H1 (cell line): ENCODE measurements at regions not wholly inside any gene's neighbourhood (a gene's known extent, or its start where the extent isn't known, plus 50 kb on each side); places are given as distances from the start of the nearest gene placed in this dataset.

Experiments
- CTCF ChIA-PET: fragments of 300-600 bp; sonication (Branson Sonifier 250); formaldehyde crosslinking; loops from one replicate; lab custom pipeline; 2021; ENCODE audit not compliant: partially characterized antibody; lab: Charles Lee
- POLR2A ChIA-PET: fragments of 300-600 bp; sonication (Branson Sonifier 250); formaldehyde crosslinking; loops from one replicate; lab custom pipeline; 2021; ENCODE audit warnings: inconsistent platforms; ENCODE audit not compliant: partially characterized antibody; lab: Charles Lee
- DNase-seq, 2 experiments: peaks; one replicate each; pipeline versions ENCODE4 v3.0.0 to v3.0.0-alpha.2; 2010 to 2022; ENCODE audit warnings: low spot score in 2 of 2, low read depth in 1 of 2, mixed read lengths in 1 of 2
- FAIRE-seq: peaks from 2 replicates; lab custom pipeline; 2011; peaks lifted over from hg19 to GRCh38; lab: Jason Lieb, UNC
- H2AFZ ChIP-seq: 2 replicates; pipeline ENCODE4 v1.8.1; 2012; ENCODE audit warnings: low read length, inconsistent platforms
- H2AK5ac ChIP-seq: 2 replicates; pipeline ENCODE4 v1.6.1; 2013; ENCODE audit warnings: low read depth, low read length
- H2BK120ac ChIP-seq: replicated peaks from 2 replicates; pipeline ENCODE3; 2013; ENCODE audit warnings: low read depth, low read length, inconsistent platforms
- H2BK12ac ChIP-seq: 2 replicates; pipeline ENCODE4 v1.6.1; 2013; ENCODE audit warnings: low read depth, low read length
- H2BK15ac ChIP-seq: 2 replicates; pipeline ENCODE4 v1.6.1; 2013; ENCODE audit warnings: low read length
- H2BK20ac ChIP-seq: 2 replicates; pipeline ENCODE4 v1.6.1; 2013; ENCODE audit warnings: low read length
- H2BK5ac ChIP-seq: 2 replicates; pipeline ENCODE4 v1.6.1; 2013; ENCODE audit warnings: low read depth, low read length
- H3K14ac ChIP-seq: 2 replicates; pipeline ENCODE4 v1.6.1; 2013; ENCODE audit warnings: inconsistent platforms; ENCODE audit not compliant: insufficient read length
- H3K18ac ChIP-seq: 2 replicates; pipeline ENCODE4 v1.6.1; 2013; ENCODE audit warnings: low read length; ENCODE audit errors: extremely low read depth
- H3K23ac ChIP-seq: 2 replicates; pipeline ENCODE4 v1.6.1; 2013; ENCODE audit warnings: inconsistent platforms; ENCODE audit not compliant: insufficient read length
- H3K23me2 ChIP-seq: 2 replicates; pipeline ENCODE4 v1.6.1; 2013; ENCODE audit warnings: low read depth, low read length
- H3K27ac ChIP-seq: 2 replicates; pipeline ENCODE4 v1.6.1; 2011; ENCODE audit warnings: low read depth, low read length, inconsistent platforms
- H3K27me3 ChIP-seq, 4 experiments: replicated peaks in 1 of 4; 1 replicate in 1 of 4; 2 replicates in 3 of 4; pipeline versions ENCODE4 v1.6.1 to v1.8.1; 2011 to 2013; ENCODE audit warnings: low read length in 3 of 4, mild to moderate bottlenecking in 3 of 4, inconsistent platforms in 2 of 4, mixed read lengths in 2 of 4, moderate library complexity in 1 of 4; ENCODE audit not compliant: control insufficient read depth in 3 of 4, insufficient read depth in 3 of 4; ENCODE audit errors: extremely low read depth in 1 of 4
- H3K36me3 ChIP-seq, 4 experiments: 2 replicates each; pipeline versions ENCODE4 v1.6.1 to v1.8.1; 2011 to 2013; ENCODE audit warnings: mild to moderate bottlenecking in 4 of 4, low read length in 3 of 4, moderate library complexity in 2 of 4, control low read depth in 1 of 4, inconsistent platforms in 1 of 4; ENCODE audit not compliant: insufficient read depth in 4 of 4, control insufficient read depth in 2 of 4
- H3K4ac ChIP-seq: replicated peaks from 2 replicates; pipeline ENCODE3; 2013; ENCODE audit warnings: low read length, low read depth, mixed read lengths, inconsistent platforms; ENCODE audit not compliant: insufficient read length
- H3K4me1 ChIP-seq, 4 experiments: replicated peaks in 1 of 4; 1 replicate in 1 of 4; 2 replicates in 3 of 4; pipeline versions ENCODE4 v1.6.1 to v1.8.1; 2011 to 2013; ENCODE audit warnings: low read length in 3 of 4, inconsistent platforms in 2 of 4, mixed read lengths in 1 of 4; ENCODE audit not compliant: insufficient read depth in 4 of 4, control insufficient read depth in 3 of 4
- H3K4me2 ChIP-seq, 2 experiments: 2 replicates each; pipeline versions ENCODE4 v1.6.1 to v1.8.1; 2011 to 2013; ENCODE audit warnings: low read depth in 2 of 2, low read length in 2 of 2, control low read depth in 1 of 2, inconsistent platforms in 1 of 2, mild to moderate bottlenecking in 1 of 2; ENCODE audit not compliant: insufficient read depth in 1 of 2
- H3K4me3 ChIP-seq, 4 experiments: fragments of 200-600, 300-600 bp in 1 of 4; sonication (generic), shearing (Covaris generic), sonication (Bioruptor Twin) in 1 of 4; 2 replicates each; pipeline versions ENCODE4 v1.5.1 to v1.8.1; 2011 to 2016; ENCODE audit warnings: low read length in 4 of 4, low read depth in 3 of 4, control low read depth in 2 of 4, inconsistent platforms in 2 of 4, mild to moderate bottlenecking in 2 of 4, mixed read lengths in 1 of 4, moderate library complexity in 1 of 4; ENCODE audit not compliant: insufficient read depth in 2 of 4; ENCODE audit errors: extremely low read depth in 1 of 4
- H3K56ac ChIP-seq: replicated peaks from 2 replicates; pipeline ENCODE3; 2013; ENCODE audit warnings: low read depth, mild to moderate bottlenecking, mixed read lengths, low read length, inconsistent platforms; ENCODE audit not compliant: insufficient read length
- H3K79me1 ChIP-seq: 2 replicates; pipeline ENCODE4 v1.6.1; 2013; ENCODE audit warnings: low read depth, low read length, control low read depth
- H3K79me2 ChIP-seq, 2 experiments: 2 replicates each; pipeline versions ENCODE4 v1.6.1 to v1.8.1; 2012 to 2013; ENCODE audit warnings: low read length in 2 of 2, mild to moderate bottlenecking in 2 of 2, inconsistent platforms in 1 of 2; ENCODE audit not compliant: insufficient read depth in 2 of 2, control insufficient read depth in 1 of 2
- H3K9ac ChIP-seq, 4 experiments: replicated peaks in 1 of 4; 1 replicate in 1 of 4; 2 replicates in 3 of 4; pipeline versions ENCODE4 v1.6.1 to v1.8.1; 2011 to 2013; ENCODE audit warnings: low read depth in 3 of 4, low read length in 3 of 4, control low read depth in 2 of 4, mild to moderate bottlenecking in 2 of 4, moderate library complexity in 2 of 4, inconsistent platforms in 1 of 4; ENCODE audit errors: extremely low read depth in 1 of 4
- H3K9me3 ChIP-seq, 2 experiments: 2 replicates each; pipeline versions ENCODE4 v1.6.1 to v1.8.1; 2012 to 2013; ENCODE audit warnings: mild to moderate bottlenecking in 2 of 2, moderate library complexity in 2 of 2, control low read depth in 1 of 2, inconsistent platforms in 1 of 2, low read depth in 1 of 2, low read length in 1 of 2, mixed read lengths in 1 of 2; ENCODE audit not compliant: insufficient read depth in 2 of 2
- H4K20me1 ChIP-seq, 2 experiments: replicated peaks in 1 of 2; 2 replicates each; pipeline versions ENCODE3 to v1.8.1; 2011 to 2013; ENCODE audit warnings: inconsistent platforms in 2 of 2, low read length in 2 of 2, mild to moderate bottlenecking in 1 of 2; ENCODE audit not compliant: insufficient read depth in 2 of 2, control insufficient read depth in 1 of 2
- H4K5ac ChIP-seq: 2 replicates; pipeline ENCODE4 v1.6.1; 2013; ENCODE audit warnings: low read length, low read depth, mixed read lengths, inconsistent platforms; ENCODE audit not compliant: insufficient read length
- H4K8ac ChIP-seq: 2 replicates; pipeline ENCODE4 v1.8.0; 2013; ENCODE audit warnings: mild to moderate bottlenecking, moderate library complexity, low read length, inconsistent platforms; ENCODE audit not compliant: insufficient read depth; ENCODE audit errors: extremely low read depth
- H4K91ac ChIP-seq: replicated peaks from 2 replicates; pipeline ENCODE3; 2013; ENCODE audit warnings: low read length, mixed read lengths, inconsistent platforms; ENCODE audit not compliant: insufficient read length
- CHD1 ChIP-seq: IDR thresholded peaks from 2 replicates; pipeline ENCODE4 v1.6.1; 2012; ENCODE audit warnings: low read depth, low read length, improper control_type of control experiment
- HDAC2 ChIP-seq, 2 experiments: fragments of 300-600 bp in 1 of 2; sonication (generic) in 1 of 2; IDR thresholded peaks; 2 replicates each; pipeline ENCODE4 v1.6.1; 2011 to 2012; ENCODE audit warnings: low read depth in 2 of 2, low read length in 2 of 2, mild to moderate bottlenecking in 2 of 2, moderate library complexity in 2 of 2, borderline replicate concordance in 1 of 2, inconsistent platforms in 1 of 2
- HDAC6 ChIP-seq: IDR thresholded peaks from one replicate; pipeline ENCODE4 v1.7.1; 2012; ENCODE audit warnings: low read depth, mild to moderate bottlenecking, inconsistent platforms, low read length, moderate library complexity
- JUN ChIP-seq: IDR thresholded peaks from 2 replicates; pipeline ENCODE4 v1.6.1; 2011; ENCODE audit warnings: low read depth, mild to moderate bottlenecking, improper control_type of control experiment, low read length
- JUND ChIP-seq: IDR thresholded peaks from 2 replicates; pipeline ENCODE4 v1.6.1; 2011; ENCODE audit warnings: mild to moderate bottlenecking, improper control_type of control experiment, low read length
- NRF1 ChIP-seq: IDR thresholded peaks from 2 replicates; pipeline ENCODE4 v1.6.1; 2011; ENCODE audit warnings: mild to moderate bottlenecking, low read depth, low read length, improper control_type of control experiment
- POLR2AphosphoS5 ChIP-seq: IDR thresholded peaks from 2 replicates; pipeline ENCODE4 v1.6.1; 2011; ENCODE audit warnings: low read depth, low read length
- POU5F1 ChIP-seq: IDR thresholded peaks from 2 replicates; pipeline ENCODE4 v1.6.1; 2011; ENCODE audit warnings: low read depth, mild to moderate bottlenecking, low read length, moderate library complexity
- RAD21 ChIP-seq, 2 experiments: IDR thresholded peaks in 1 of 2; conservative IDR thresholded peaks in 1 of 2; 2 replicates each; pipeline ENCODE4 v1.6.1; 2011; ENCODE audit warnings: low read depth in 2 of 2, low read length in 2 of 2, improper control_type of control experiment in 1 of 2, inconsistent platforms in 1 of 2, mild to moderate bottlenecking in 1 of 2, moderate library complexity in 1 of 2
- RNF2 ChIP-seq: fragments of 200-900, 300-1000 bp; sonication (generic); IDR thresholded peaks from 2 replicates; pipeline ENCODE4 v1.7.1; 2016; ENCODE audit warnings: borderline replicate concordance, low read depth, mild to moderate bottlenecking, antibody characterized with exemption, low read length; ENCODE audit not compliant: poor library complexity, severe bottlenecking; ENCODE audit errors: missing control alignments
- SAP30 ChIP-seq: fragments of 300-600 bp; sonication (generic); IDR thresholded peaks from 2 replicates; pipeline ENCODE4 v1.7.1; 2012; ENCODE audit warnings: low read length, moderate library complexity, mild to moderate bottlenecking, inconsistent platforms; ENCODE audit not compliant: insufficient read depth, insufficient replicate concordance
- TBP ChIP-seq: IDR thresholded peaks from 2 replicates; pipeline ENCODE4 v1.6.1; 2011; ENCODE audit warnings: low read depth, low read length, improper control_type of control experiment
- TEAD4 ChIP-seq: IDR thresholded peaks from 2 replicates; pipeline ENCODE4 v1.6.1; 2012; ENCODE audit warnings: low read depth, low read length, inconsistent platforms, mixed read lengths
- WGBS, 2 experiments: shearing (Covaris generic) in 1 of 2; methylation state at CpG; one replicate each; pipeline versions ENCODE4 v1.1.6 to v1.1.7; 2013 to 2015; ENCODE audit warnings: low lambda C conversion rate in 2 of 2, mixed read lengths in 2 of 2, inconsistent platforms in 1 of 2, low coverage in 1 of 2, missing lambda C conversion rate in 1 of 2; ENCODE audit not compliant: insufficient replicate concordance in 2 of 2, insufficient coverage in 1 of 2, insufficient read length in 1 of 2; ENCODE audit errors: extremely low coverage in 1 of 2, missing lambda C conversion rate in 1 of 2; 5-methylcytosine and 5-hydroxymethylcytosine counted together

- Histone ChIP-seq H3K79me1 (no peaks in the 10 kb centered on the region), H3K36me3 (no peaks in the 10 kb centered on the region), H3K9ac (no peak overlapping the region), H2BK12ac (no peak overlapping the region), H4K8ac (no peak overlapping the region), H2AFZ (no peak overlapping the region), H4K5ac (no peak overlapping the region), H2BK20ac (no peak overlapping the region), H3K14ac (no peak overlapping the region), H2BK5ac (no peak overlapping the region), H3K4me3 (no peak overlapping the region), H3K27ac (no peak overlapping the region), H3K23me2 (no peaks in the 10 kb centered on the region), H2AK5ac (no peak overlapping the region), H4K91ac (no peak overlapping the region), H3K18ac (no peak overlapping the region), H3K27me3 (no peaks in the 10 kb centered on the region), H3K23ac (no peak overlapping the region), H2BK15ac (no peak overlapping the region), H2BK120ac (no peak overlapping the region), H3K4ac (no peak overlapping the region), H3K56ac (no peak overlapping the region), H3K4me2 (no peak overlapping the region), H4K20me1 (no peaks in the 10 kb centered on the region), H3K79me2 (no peaks in the 10 kb centered on the region), H3K4me1 (no peaks in the 10 kb centered on the region), H3K9me3 (no peaks in the 10 kb centered on the region)
- POLR2A ChIA-PET = no interaction called here
- DNase-seq = no peak
- CTCF ChIA-PET = interaction anchor here (0.7 kb wide), 1 partner anchor 670 kb away, joined by 3 read pairs; no protein-coding TSS in a partner anchor
- FAIRE-seq = no peak
- WGBS, 2 experiments = 67% methylated on average over 2 of the region's 2 CpGs; no CpG with 5 or more reads in 1 of the 2 experiments
- no peak for TF ChIP-seq POU5F1
- no peak for TF ChIP-seq RAD21 (IDR thresholded peaks at IDR 0.05 in 1 of 2, conservative IDR thresholded peaks at IDR 0.05 in 1 of 2; ENCODE audit: low read depth in 2 of 2, low read length in 2 of 2)
- TF ChIP-seq HDAC2 (IDR thresholded peaks at IDR 0.05; ENCODE audit: borderline replicate concordance in 1 of 2, low read depth in 2 of 2, low read length in 2 of 2) = no peak
- TF ChIP-seq RNF2 = no peak
- TF ChIP-seq JUND = no peak
- no peak for TF ChIP-seq POLR2AphosphoS5
- no peak for TF ChIP-seq TBP
- TF ChIP-seq HDAC6 = no peak
- TF ChIP-seq TEAD4 = no peak
- no peak for TF ChIP-seq CHD1
- TF ChIP-seq NRF1 = no peak
- TF ChIP-seq SAP30 = no peak
- TF ChIP-seq JUN = no peak
These were observed 159.5 kb upstream of the KCTD3 start for GRCh38 chr1:215407575-215407974.
